ENCODE measurements at regions not wholly inside any gene's neighbourhood (a gene's known extent, or its start where the extent isn't known, plus 50 kb on each side); places are given as distances from the start of the nearest gene placed in this dataset.

DNA sequence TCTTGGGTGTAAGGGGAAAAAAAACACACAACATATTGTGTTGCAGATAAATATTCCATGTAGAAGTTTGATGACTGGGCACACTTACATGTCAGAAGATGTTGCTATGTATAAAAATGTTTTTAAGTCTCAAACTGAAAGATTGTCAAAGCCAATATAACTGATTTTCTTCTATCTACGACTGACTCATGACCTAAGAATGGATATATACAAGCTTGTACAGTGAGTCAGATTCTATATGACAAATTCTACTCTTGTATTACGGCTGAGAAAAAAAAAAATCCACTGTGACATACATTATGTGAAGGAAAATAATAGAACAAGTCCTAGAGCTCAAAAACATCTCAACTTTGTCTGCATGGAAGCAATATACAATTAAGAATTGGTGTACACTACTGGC lies 343.0 kb upstream of the PCDH15 start (continued):
- TF ChIP-seq, protein P1, sequence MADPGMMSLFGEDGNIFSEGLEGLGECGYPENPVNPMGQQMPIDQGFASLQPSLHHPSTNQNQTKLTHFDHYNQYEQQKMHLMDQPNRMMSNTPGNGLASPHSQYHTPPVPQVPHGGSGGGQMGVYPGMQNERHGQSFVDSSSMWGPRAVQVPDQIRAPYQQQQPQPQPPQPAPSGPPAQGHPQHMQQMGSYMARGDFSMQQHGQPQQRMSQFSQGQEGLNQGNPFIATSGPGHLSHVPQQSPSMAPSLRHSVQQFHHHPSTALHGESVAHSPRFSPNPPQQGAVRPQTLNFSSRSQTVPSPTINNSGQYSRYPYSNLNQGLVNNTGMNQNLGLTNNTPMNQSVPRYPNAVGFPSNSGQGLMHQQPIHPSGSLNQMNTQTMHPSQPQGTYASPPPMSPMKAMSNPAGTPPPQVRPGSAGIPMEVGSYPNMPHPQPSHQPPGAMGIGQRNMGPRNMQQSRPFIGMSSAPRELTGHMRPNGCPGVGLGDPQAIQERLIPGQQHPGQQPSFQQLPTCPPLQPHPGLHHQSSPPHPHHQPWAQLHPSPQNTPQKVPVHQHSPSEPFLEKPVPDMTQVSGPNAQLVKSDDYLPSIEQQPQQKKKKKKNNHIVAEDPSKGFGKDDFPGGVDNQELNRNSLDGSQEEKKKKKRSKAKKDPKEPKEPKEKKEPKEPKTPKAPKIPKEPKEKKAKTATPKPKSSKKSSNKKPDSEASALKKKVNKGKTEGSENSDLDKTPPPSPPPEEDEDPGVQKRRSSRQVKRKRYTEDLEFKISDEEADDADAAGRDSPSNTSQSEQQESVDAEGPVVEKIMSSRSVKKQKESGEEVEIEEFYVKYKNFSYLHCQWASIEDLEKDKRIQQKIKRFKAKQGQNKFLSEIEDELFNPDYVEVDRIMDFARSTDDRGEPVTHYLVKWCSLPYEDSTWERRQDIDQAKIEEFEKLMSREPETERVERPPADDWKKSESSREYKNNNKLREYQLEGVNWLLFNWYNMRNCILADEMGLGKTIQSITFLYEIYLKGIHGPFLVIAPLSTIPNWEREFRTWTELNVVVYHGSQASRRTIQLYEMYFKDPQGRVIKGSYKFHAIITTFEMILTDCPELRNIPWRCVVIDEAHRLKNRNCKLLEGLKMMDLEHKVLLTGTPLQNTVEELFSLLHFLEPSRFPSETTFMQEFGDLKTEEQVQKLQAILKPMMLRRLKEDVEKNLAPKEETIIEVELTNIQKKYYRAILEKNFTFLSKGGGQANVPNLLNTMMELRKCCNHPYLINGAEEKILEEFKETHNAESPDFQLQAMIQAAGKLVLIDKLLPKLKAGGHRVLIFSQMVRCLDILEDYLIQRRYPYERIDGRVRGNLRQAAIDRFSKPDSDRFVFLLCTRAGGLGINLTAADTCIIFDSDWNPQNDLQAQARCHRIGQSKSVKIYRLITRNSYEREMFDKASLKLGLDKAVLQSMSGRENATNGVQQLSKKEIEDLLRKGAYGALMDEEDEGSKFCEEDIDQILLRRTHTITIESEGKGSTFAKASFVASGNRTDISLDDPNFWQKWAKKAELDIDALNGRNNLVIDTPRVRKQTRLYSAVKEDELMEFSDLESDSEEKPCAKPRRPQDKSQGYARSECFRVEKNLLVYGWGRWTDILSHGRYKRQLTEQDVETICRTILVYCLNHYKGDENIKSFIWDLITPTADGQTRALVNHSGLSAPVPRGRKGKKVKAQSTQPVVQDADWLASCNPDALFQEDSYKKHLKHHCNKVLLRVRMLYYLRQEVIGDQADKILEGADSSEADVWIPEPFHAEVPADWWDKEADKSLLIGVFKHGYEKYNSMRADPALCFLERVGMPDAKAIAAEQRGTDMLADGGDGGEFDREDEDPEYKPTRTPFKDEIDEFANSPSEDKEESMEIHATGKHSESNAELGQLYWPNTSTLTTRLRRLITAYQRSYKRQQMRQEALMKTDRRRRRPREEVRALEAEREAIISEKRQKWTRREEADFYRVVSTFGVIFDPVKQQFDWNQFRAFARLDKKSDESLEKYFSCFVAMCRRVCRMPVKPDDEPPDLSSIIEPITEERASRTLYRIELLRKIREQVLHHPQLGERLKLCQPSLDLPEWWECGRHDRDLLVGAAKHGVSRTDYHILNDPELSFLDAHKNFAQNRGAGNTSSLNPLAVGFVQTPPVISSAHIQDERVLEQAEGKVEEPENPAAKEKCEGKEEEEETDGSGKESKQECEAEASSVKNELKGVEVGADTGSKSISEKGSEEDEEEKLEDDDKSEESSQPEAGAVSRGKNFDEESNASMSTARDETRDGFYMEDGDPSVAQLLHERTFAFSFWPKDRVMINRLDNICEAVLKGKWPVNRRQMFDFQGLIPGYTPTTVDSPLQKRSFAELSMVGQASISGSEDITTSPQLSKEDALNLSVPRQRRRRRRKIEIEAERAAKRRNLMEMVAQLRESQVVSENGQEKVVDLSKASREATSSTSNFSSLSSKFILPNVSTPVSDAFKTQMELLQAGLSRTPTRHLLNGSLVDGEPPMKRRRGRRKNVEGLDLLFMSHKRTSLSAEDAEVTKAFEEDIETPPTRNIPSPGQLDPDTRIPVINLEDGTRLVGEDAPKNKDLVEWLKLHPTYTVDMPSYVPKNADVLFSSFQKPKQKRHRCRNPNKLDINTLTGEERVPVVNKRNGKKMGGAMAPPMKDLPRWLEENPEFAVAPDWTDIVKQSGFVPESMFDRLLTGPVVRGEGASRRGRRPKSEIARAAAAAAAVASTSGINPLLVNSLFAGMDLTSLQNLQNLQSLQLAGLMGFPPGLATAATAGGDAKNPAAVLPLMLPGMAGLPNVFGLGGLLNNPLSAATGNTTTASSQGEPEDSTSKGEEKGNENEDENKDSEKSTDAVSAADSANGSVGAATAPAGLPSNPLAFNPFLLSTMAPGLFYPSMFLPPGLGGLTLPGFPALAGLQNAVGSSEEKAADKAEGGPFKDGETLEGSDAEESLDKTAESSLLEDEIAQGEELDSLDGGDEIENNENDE (IDR thresholded peaks at IDR 0.05; ENCODE audit: insufficient replicate concordance, low read length): no peak
- TF ChIP-seq ZNF274 (IDR thresholded peaks at IDR 0.05; ENCODE audit: borderline replicate concordance, extremely low read depth, low read length): no peak
- no peak for TF ChIP-seq SIN3A (conservative IDR thresholded peaks at IDR 0.05 in 1 of 2, IDR thresholded peaks at IDR 0.05 in 1 of 2; ENCODE audit: low read depth in 1 of 2, low read length in 2 of 2)
- TF ChIP-seq, protein P2, sequence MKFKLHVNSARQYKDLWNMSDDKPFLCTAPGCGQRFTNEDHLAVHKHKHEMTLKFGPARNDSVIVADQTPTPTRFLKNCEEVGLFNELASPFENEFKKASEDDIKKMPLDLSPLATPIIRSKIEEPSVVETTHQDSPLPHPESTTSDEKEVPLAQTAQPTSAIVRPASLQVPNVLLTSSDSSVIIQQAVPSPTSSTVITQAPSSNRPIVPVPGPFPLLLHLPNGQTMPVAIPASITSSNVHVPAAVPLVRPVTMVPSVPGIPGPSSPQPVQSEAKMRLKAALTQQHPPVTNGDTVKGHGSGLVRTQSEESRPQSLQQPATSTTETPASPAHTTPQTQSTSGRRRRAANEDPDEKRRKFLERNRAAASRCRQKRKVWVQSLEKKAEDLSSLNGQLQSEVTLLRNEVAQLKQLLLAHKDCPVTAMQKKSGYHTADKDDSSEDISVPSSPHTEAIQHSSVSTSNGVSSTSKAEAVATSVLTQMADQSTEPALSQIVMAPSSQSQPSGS (IDR thresholded peaks at IDR 0.05; ENCODE audit: low read length): no peak
- TF ChIP-seq POLR2AphosphoS5 (IDR thresholded peaks at IDR 0.05; ENCODE audit: low read depth, low read length): no peak
- TF ChIP-seq SAP30 (IDR thresholded peaks at IDR 0.05; ENCODE audit: insufficient read depth, insufficient replicate concordance, low read length): no peak
- TF ChIP-seq, protein P3, sequence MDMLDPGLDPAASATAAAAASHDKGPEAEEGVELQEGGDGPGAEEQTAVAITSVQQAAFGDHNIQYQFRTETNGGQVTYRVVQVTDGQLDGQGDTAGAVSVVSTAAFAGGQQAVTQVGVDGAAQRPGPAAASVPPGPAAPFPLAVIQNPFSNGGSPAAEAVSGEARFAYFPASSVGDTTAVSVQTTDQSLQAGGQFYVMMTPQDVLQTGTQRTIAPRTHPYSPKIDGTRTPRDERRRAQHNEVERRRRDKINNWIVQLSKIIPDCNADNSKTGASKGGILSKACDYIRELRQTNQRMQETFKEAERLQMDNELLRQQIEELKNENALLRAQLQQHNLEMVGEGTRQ (IDR thresholded peaks at IDR 0.05; ENCODE audit: low read length): no peak
- TF ChIP-seq MAFK (IDR thresholded peaks at IDR 0.05; ENCODE audit: low read depth, low read length): no peak

Measured in H1 (cell line).